ENCODE measurements at regions not wholly inside any gene's neighbourhood (a gene's known extent, or its start where the extent isn't known, plus 50 kb on each side); places are given as distances from the start of the nearest gene placed in this dataset.
A peak's percentile ranks its signal among the peaks of the same experiment; 100 is the strongest.
"Not testable (repeated sequence)": the region's sequence is repeated elsewhere in the genome, so short reads cannot be mapped to it uniquely, and the experiment has no call there.

GRCh38 chr1:175265091-175265490 is 72.5 kb upstream of the KIAA0040 start:
- no peak for TF ChIP-seq SPI1 (IDR thresholded peaks at IDR 0.05; ENCODE audit: low read depth, low read length)
- TF ChIP-seq POLR2A (IDR thresholded peaks at IDR 0.05; ENCODE audit: low read depth, low read length), result no peak
- TF ChIP-seq PAX5 (IDR thresholded peaks at IDR 0.05; ENCODE audit: insufficient read depth, low read length, severe bottlenecking), result no peak
- TF ChIP-seq POLR2AphosphoS5 (IDR thresholded peaks at IDR 0.05; ENCODE audit: low read depth, low read length), result no peak
- no peak for TF ChIP-seq POU2F2 (IDR thresholded peaks at IDR 0.05; ENCODE audit: low read depth, low read length)
- TF ChIP-seq TAF1 (IDR thresholded peaks at IDR 0.05; ENCODE audit: low read depth, low read length), result no peak
- FAIRE-seq (no peak), DNase-seq (ENCODE audit: insufficient read length, low spot score) (no peak)

GRCh38 chr1:175262621-175263020 is 70.0 kb upstream of the KIAA0040 start:
- DNase-seq (ENCODE audit: insufficient read length, low spot score) (no peak), FAIRE-seq (no peak)
- no peak for TF ChIP-seq PAX5 (IDR thresholded peaks at IDR 0.05; ENCODE audit: insufficient read depth, low read length, severe bottlenecking)
- no peak for TF ChIP-seq POLR2AphosphoS5 (IDR thresholded peaks at IDR 0.05; ENCODE audit: low read depth, low read length)
- no peak for TF ChIP-seq TAF1 (IDR thresholded peaks at IDR 0.05; ENCODE audit: low read depth, low read length)
- no peak for TF ChIP-seq POU2F2 (IDR thresholded peaks at IDR 0.05; ENCODE audit: low read depth, low read length)
- no peak for TF ChIP-seq SPI1 (IDR thresholded peaks at IDR 0.05; ENCODE audit: low read depth, low read length)
- TF ChIP-seq POLR2A (IDR thresholded peaks at IDR 0.05; ENCODE audit: low read depth, low read length), result no peak

- not testable (repeated sequence) for FAIRE-seq; DNase-seq (ENCODE audit: insufficient read length, low spot score)
Observed at GRCh38 chr1:175256246-175256645, 63.7 kb upstream of the KIAA0040 start.

GRCh38 chr1:175254190-175254589 is 61.6 kb upstream of the KIAA0040 start:
- no peak for FAIRE-seq
- DNase-seq (ENCODE audit: insufficient read length, low spot score), result no peak
- TF ChIP-seq POLR2A (IDR thresholded peaks at IDR 0.05; ENCODE audit: low read depth, low read length), result no peak
- no peak for TF ChIP-seq SPI1 (IDR thresholded peaks at IDR 0.05; ENCODE audit: low read depth, low read length)
- TF ChIP-seq POLR2AphosphoS5 (IDR thresholded peaks at IDR 0.05; ENCODE audit: low read depth, low read length), result no peak
- no peak for TF ChIP-seq PAX5 (IDR thresholded peaks at IDR 0.05; ENCODE audit: insufficient read depth, low read length, severe bottlenecking)
- TF ChIP-seq POU2F2 (IDR thresholded peaks at IDR 0.05; ENCODE audit: low read depth, low read length), result no peak
- no peak for TF ChIP-seq TAF1 (IDR thresholded peaks at IDR 0.05; ENCODE audit: low read depth, low read length)

GRCh38 chr1:175252561-175252960 is 60.0 kb upstream of the KIAA0040 start:
- FAIRE-seq (peak; percentile 91), DNase-seq (ENCODE audit: insufficient read length, low spot score) (peak; percentile 26)
- TF ChIP-seq TAF1 (IDR thresholded peaks at IDR 0.05; ENCODE audit: low read depth, low read length) (no peak), POLR2AphosphoS5 (IDR thresholded peaks at IDR 0.05; ENCODE audit: low read depth, low read length) (no peak), POU2F2 (IDR thresholded peaks at IDR 0.05; ENCODE audit: low read depth, low read length) (no peak), SPI1 (IDR thresholded peaks at IDR 0.05; ENCODE audit: low read depth, low read length) (no peak), PAX5 (IDR thresholded peaks at IDR 0.05; ENCODE audit: insufficient read depth, low read length, severe bottlenecking) (no peak), POLR2A (IDR thresholded peaks at IDR 0.05; ENCODE audit: low read depth, low read length) (no peak)

- TF ChIP-seq POU2F2 (IDR thresholded peaks at IDR 0.05; ENCODE audit: low read depth, low read length), result no peak
- TF ChIP-seq TAF1 (IDR thresholded peaks at IDR 0.05; ENCODE audit: low read depth, low read length), result no peak
- TF ChIP-seq POLR2AphosphoS5 (IDR thresholded peaks at IDR 0.05; ENCODE audit: low read depth, low read length), result no peak
- no peak for TF ChIP-seq POLR2A (IDR thresholded peaks at IDR 0.05; ENCODE audit: low read depth, low read length)
- no peak for TF ChIP-seq SPI1 (IDR thresholded peaks at IDR 0.05; ENCODE audit: low read depth, low read length)
- TF ChIP-seq PAX5 (IDR thresholded peaks at IDR 0.05; ENCODE audit: insufficient read depth, low read length, severe bottlenecking), result no peak
- no peak for FAIRE-seq
- DNase-seq (ENCODE audit: insufficient read length, low spot score), result no peak
Observed at GRCh38 chr1:175250027-175250426, 57.5 kb upstream of the KIAA0040 start.

GRCh38 chr1:175248036-175248435 is 55.5 kb upstream of the KIAA0040 start:
- DNase-seq (ENCODE audit: insufficient read length, low spot score); FAIRE-seq: not testable (repeated sequence)

GRCh38 chr1:175247056-175247455 is 54.5 kb upstream of the KIAA0040 start:
- not testable (repeated sequence) for FAIRE-seq; DNase-seq (ENCODE audit: insufficient read length, low spot score)

GRCh38 chr1:175245324-175245723 is 52.7 kb upstream of the KIAA0040 start:
- FAIRE-seq, result no peak
- no peak for TF ChIP-seq POU2F2 (IDR thresholded peaks at IDR 0.05; ENCODE audit: low read depth, low read length)
- TF ChIP-seq SPI1 (IDR thresholded peaks at IDR 0.05; ENCODE audit: low read depth, low read length), result no peak
- TF ChIP-seq POLR2AphosphoS5 (IDR thresholded peaks at IDR 0.05; ENCODE audit: low read depth, low read length), result no peak
- TF ChIP-seq TAF1 (IDR thresholded peaks at IDR 0.05; ENCODE audit: low read depth, low read length), result no peak
- no peak for TF ChIP-seq POLR2A (IDR thresholded peaks at IDR 0.05; ENCODE audit: low read depth, low read length)
- TF ChIP-seq PAX5 (IDR thresholded peaks at IDR 0.05; ENCODE audit: insufficient read depth, low read length, severe bottlenecking), result no peak
- no peak for DNase-seq (ENCODE audit: insufficient read length, low spot score)

GRCh38 chr1:175244206-175244605 is 51.6 kb upstream of the KIAA0040 start:
- FAIRE-seq, result no peak
- TF ChIP-seq TAF1 (IDR thresholded peaks at IDR 0.05; ENCODE audit: low read depth, low read length) (no peak), SPI1 (IDR thresholded peaks at IDR 0.05; ENCODE audit: low read depth, low read length) (no peak), POU2F2 (IDR thresholded peaks at IDR 0.05; ENCODE audit: low read depth, low read length) (no peak), POLR2AphosphoS5 (IDR thresholded peaks at IDR 0.05; ENCODE audit: low read depth, low read length) (no peak)
- DNase-seq (ENCODE audit: insufficient read length, low spot score), result no peak

All from GM12891 (cell line).